GM12801 (cell line): ENCODE measurements at regions not wholly inside any gene's neighbourhood (a gene's known extent, or its start where the extent isn't known, plus 50 kb on each side); places are given as distances from the start of the nearest gene placed in this dataset.

ENCODE experiments used
- TF ChIP-seq, protein P1 (sequence below): IDR thresholded peaks from one replicate; pipeline ENCODE4 v1.5.1; 2011; ENCODE audit warnings: control low read depth; ENCODE audit not compliant: insufficient read length; ENCODE audit errors: extremely low read depth

DNA sequence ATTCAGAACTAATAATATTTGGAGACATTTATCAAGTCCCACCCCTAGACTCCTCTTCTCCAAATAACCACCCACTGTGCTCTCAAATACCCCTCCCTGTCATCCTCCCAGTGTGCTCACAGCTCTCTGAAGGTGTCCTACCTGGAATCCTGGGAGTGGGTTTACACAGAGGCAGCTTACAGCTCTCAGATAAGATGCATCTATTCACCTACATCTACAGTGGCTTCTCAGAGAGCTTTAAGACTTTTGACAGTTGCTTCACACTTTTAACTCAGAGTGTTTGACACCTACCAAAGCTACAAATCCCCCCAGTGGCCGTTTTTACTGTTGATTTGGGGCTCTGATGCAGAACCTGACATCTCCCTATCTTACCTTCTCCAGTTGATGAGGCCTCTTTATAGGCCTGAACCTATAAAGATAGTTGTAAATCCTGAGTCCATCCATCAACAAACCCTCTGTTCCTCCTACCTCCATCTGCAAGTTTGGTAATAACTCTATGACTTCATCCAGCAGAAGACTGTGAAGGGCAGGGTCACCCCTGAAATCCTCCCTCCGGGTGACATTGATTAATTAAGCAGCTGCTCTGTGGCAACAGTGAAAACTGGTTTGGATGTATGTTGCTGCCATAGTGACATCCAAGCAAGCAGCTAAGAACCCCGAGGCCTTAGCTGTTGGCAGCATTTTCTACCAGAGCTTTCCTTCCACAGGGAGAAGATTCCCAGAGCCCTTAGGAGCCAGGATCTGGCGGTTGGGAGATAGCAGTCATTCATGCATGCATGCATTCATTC, 226.1 kb upstream of the RREB1 start:
- TF ChIP-seq, protein P1, sequence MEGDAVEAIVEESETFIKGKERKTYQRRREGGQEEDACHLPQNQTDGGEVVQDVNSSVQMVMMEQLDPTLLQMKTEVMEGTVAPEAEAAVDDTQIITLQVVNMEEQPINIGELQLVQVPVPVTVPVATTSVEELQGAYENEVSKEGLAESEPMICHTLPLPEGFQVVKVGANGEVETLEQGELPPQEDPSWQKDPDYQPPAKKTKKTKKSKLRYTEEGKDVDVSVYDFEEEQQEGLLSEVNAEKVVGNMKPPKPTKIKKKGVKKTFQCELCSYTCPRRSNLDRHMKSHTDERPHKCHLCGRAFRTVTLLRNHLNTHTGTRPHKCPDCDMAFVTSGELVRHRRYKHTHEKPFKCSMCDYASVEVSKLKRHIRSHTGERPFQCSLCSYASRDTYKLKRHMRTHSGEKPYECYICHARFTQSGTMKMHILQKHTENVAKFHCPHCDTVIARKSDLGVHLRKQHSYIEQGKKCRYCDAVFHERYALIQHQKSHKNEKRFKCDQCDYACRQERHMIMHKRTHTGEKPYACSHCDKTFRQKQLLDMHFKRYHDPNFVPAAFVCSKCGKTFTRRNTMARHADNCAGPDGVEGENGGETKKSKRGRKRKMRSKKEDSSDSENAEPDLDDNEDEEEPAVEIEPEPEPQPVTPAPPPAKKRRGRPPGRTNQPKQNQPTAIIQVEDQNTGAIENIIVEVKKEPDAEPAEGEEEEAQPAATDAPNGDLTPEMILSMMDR: no peak

- TF ChIP-seq, protein P1: no peak
These were observed 225.2 kb upstream of the RREB1 start for GRCh38 chr6:6882592-6882991.

DNA sequence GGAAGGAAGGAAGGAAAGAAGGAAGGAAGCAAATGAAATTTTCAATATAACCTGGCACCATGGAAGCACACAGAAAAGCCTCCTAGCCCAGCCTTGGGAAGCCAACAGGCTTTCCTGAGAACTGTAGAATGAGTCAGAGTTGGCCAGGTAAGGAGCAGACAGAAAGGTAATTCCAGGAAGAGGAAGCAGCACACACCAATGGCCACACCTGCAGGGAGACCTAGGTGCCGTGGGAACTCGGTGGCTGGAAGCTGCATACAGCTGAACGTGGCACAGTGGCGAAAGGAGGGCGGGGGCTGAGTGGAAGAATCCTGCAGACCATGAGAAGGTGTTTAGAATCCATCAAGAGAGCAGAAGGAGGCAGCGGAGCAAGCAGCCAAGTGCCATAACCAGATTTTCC, 224.8 kb upstream of the RREB1 start:
- TF ChIP-seq, protein P1: no peak

GRCh38 chr6:6884193-6884627, 223.6 kb upstream of the RREB1 start:
- TF ChIP-seq, protein P1: no peak

DNA sequence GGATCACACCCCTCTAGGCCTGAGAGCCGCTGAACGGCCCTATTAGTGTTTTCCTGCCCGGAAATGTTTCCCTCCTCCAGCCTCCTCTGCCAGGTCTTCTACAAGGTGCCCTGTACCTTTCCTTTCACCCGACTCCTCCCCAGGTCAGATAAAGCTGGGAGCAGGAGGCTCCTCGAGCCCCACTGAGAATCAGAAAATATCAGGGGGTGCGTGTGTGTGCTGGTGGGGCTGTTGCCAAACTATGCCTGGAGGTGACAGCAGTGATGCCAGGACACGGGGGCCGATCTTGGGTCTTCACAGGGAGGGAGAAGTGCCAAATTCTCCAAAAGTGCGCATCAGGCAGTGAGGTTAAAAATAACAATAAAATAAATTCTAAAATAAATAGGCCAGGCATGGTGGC, 222.8 kb upstream of the RREB1 start:
- TF ChIP-seq, protein P1: no peak

GRCh38 chr6:6885521-6886170, 222.1 kb upstream of the RREB1 start:
- TF ChIP-seq, protein P1: no peak

DNA sequence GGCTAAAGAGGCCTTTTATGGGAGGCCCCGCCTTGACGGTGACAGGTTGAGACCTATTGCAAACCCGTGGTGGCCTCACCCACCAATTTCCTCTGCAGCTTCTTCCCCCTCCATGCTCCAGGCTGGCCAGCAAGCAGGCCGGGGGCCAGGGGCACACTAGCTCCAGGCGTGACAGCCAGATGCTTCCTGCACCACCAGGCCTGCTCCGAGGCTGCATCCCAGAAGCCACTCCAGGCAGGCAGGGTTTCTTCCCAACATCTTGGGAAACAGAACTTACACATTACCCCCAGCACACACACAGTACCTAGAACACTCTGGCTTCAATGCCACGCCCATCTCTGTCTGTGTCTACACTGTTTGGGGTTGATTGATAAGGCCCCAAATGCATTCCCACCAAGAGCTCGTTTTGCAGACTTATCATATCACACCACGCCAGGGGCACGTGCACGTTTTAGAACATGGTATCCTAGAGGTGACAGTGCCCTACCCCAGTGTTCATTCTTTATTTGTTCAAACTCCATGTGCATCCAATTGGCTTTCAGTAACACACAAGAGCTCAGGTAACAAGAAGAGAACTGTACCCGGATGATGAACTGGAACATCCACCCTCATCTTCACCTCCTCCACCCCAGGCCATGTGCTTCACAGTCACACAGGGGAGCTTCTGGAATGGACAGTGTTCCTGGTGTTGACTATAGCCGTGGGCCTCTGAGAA, 221.4 kb upstream of the RREB1 start:
- TF ChIP-seq, protein P1: no peak
